ENCODE measurements at regions not wholly inside any gene's neighbourhood (a gene's known extent, or its start where the extent isn't known, plus 50 kb on each side); places are given as distances from the start of the nearest gene placed in this dataset.

GRCh38 chr13:68264692-68265091 lies 1034.6 kb upstream of the PCDH9 start:
- TF ChIP-seq SUZ12 (IDR thresholded peaks at IDR 0.05; ENCODE audit: extremely low read depth, insufficient read depth, insufficient read length) (no peak), ZNF274 (IDR thresholded peaks at IDR 0.05; ENCODE audit: low read depth, low read length) (no peak), YY1 (IDR thresholded peaks at IDR 0.05; ENCODE audit: insufficient read depth, insufficient read length) (no peak)
- no peak for DNase-seq (ENCODE audit: low read depth, low spot score)
- Histone ChIP-seq H3K36me3 (ENCODE audit: insufficient read depth, insufficient read length, low read length) (no peaks in the 10 kb centered on the region), H3K27me3 (ENCODE audit: insufficient read depth, insufficient read length) (no peaks in the 10 kb centered on the region), H3K9me3 (ENCODE audit: insufficient read depth, low read length) (no peaks in the 10 kb centered on the region), H3K9ac (ENCODE audit: insufficient read length, low read depth) (no peak overlapping the region), H3K4me3 (ENCODE audit: insufficient read length, low read depth) (no peak overlapping the region), H3K4me1 (ENCODE audit: insufficient read depth, insufficient read length) (no peaks in the 10 kb centered on the region)

GRCh38 chr13:68261105-68261504 lies 1031.0 kb upstream of the PCDH9 start:
- no peaks in the 10 kb centered on the region for H3K27me3 ChIP-seq (ENCODE audit: insufficient read depth, insufficient read length)
- H3K9ac ChIP-seq (ENCODE audit: insufficient read length, low read depth): no peak overlapping the region
- TF ChIP-seq YY1 (IDR thresholded peaks at IDR 0.05; ENCODE audit: insufficient read depth, insufficient read length) (no peak), SUZ12 (IDR thresholded peaks at IDR 0.05; ENCODE audit: extremely low read depth, insufficient read depth, insufficient read length) (no peak), ZNF274 (IDR thresholded peaks at IDR 0.05; ENCODE audit: low read depth, low read length) (no peak)
- H3K4me3 ChIP-seq (ENCODE audit: insufficient read length, low read depth): no peak overlapping the region
- H3K9me3 ChIP-seq (ENCODE audit: insufficient read depth, low read length): no peaks in the 10 kb centered on the region
- no peaks in the 10 kb centered on the region for H3K4me1 ChIP-seq (ENCODE audit: insufficient read depth, insufficient read length)
- no peaks in the 10 kb centered on the region for H3K36me3 ChIP-seq (ENCODE audit: insufficient read depth, insufficient read length, low read length)
- peak; percentile 5 for DNase-seq (ENCODE audit: low read depth, low spot score)

GRCh38 chr13:68257111-68257842 lies 1027.1 kb upstream of the PCDH9 start:
- no peaks in the 10 kb centered on the region for H3K4me1 ChIP-seq (ENCODE audit: insufficient read depth, insufficient read length)
- no peaks in the 10 kb centered on the region for H3K9me3 ChIP-seq (ENCODE audit: insufficient read depth, low read length)
- H3K36me3 ChIP-seq (ENCODE audit: insufficient read depth, insufficient read length, low read length): no peaks in the 10 kb centered on the region
- no peak for TF ChIP-seq ZNF274 (IDR thresholded peaks at IDR 0.05; ENCODE audit: low read depth, low read length)
- TF ChIP-seq SUZ12 (IDR thresholded peaks at IDR 0.05; ENCODE audit: extremely low read depth, insufficient read depth, insufficient read length): no peak
- TF ChIP-seq YY1 (IDR thresholded peaks at IDR 0.05; ENCODE audit: insufficient read depth, insufficient read length): no peak
- no peaks in the 10 kb centered on the region for H3K27me3 ChIP-seq (ENCODE audit: insufficient read depth, insufficient read length)
- H3K9ac ChIP-seq (ENCODE audit: insufficient read length, low read depth): no peak overlapping the region
- no peak overlapping the region for H3K4me3 ChIP-seq (ENCODE audit: insufficient read length, low read depth)
- no peak for DNase-seq (ENCODE audit: low read depth, low spot score)

- TF ChIP-seq ZNF274 (IDR thresholded peaks at IDR 0.05; ENCODE audit: low read depth, low read length) (no peak), YY1 (IDR thresholded peaks at IDR 0.05; ENCODE audit: insufficient read depth, insufficient read length) (no peak), SUZ12 (IDR thresholded peaks at IDR 0.05; ENCODE audit: extremely low read depth, insufficient read depth, insufficient read length) (no peak)
Measured at GRCh38 chr13:68254151-68254550, 1024.0 kb upstream of the PCDH9 start.

GRCh38 chr13:68234274-68234673 lies 1004.1 kb upstream of the PCDH9 start:
- Histone ChIP-seq H3K27me3 (ENCODE audit: insufficient read depth, insufficient read length) (no peaks in the 10 kb centered on the region), H3K36me3 (ENCODE audit: insufficient read depth, insufficient read length, low read length) (no peaks in the 10 kb centered on the region), H3K4me1 (ENCODE audit: insufficient read depth, insufficient read length) (no peaks in the 10 kb centered on the region), H3K4me3 (ENCODE audit: insufficient read length, low read depth) (no peak overlapping the region), H3K9ac (ENCODE audit: insufficient read length, low read depth) (no peak overlapping the region), H3K9me3 (ENCODE audit: insufficient read depth, low read length) (no peaks in the 10 kb centered on the region)
- no peak for DNase-seq (ENCODE audit: low read depth, low spot score)
- no peak for TF ChIP-seq YY1 (IDR thresholded peaks at IDR 0.05; ENCODE audit: insufficient read depth, insufficient read length)
- no peak for TF ChIP-seq ZNF274 (IDR thresholded peaks at IDR 0.05; ENCODE audit: low read depth, low read length)
- TF ChIP-seq SUZ12 (IDR thresholded peaks at IDR 0.05; ENCODE audit: extremely low read depth, insufficient read depth, insufficient read length): no peak

More at GRCh38 chr13:68254151-68254550, 1024.0 kb upstream of the PCDH9 start:
- H3K9me3 ChIP-seq (ENCODE audit: insufficient read depth, low read length): no peaks in the 10 kb centered on the region
- no peaks in the 10 kb centered on the region for H3K36me3 ChIP-seq (ENCODE audit: insufficient read depth, insufficient read length, low read length)
- H3K4me1 ChIP-seq (ENCODE audit: insufficient read depth, insufficient read length): no peaks in the 10 kb centered on the region
- DNase-seq (ENCODE audit: low read depth, low spot score): no peak
- no peaks in the 10 kb centered on the region for H3K27me3 ChIP-seq (ENCODE audit: insufficient read depth, insufficient read length)
- H3K9ac ChIP-seq (ENCODE audit: insufficient read length, low read depth): no peak overlapping the region
- H3K4me3 ChIP-seq (ENCODE audit: insufficient read length, low read depth): no peak overlapping the region

GRCh38 chr13:68232351-68233130 lies 1002.4 kb upstream of the PCDH9 start:
- DNase-seq (ENCODE audit: low read depth, low spot score): no peak
- no peaks in the 10 kb centered on the region for H3K9me3 ChIP-seq (ENCODE audit: insufficient read depth, low read length)
- TF ChIP-seq ZNF274 (IDR thresholded peaks at IDR 0.05; ENCODE audit: low read depth, low read length) (no peak), SUZ12 (IDR thresholded peaks at IDR 0.05; ENCODE audit: extremely low read depth, insufficient read depth, insufficient read length) (no peak), YY1 (IDR thresholded peaks at IDR 0.05; ENCODE audit: insufficient read depth, insufficient read length) (no peak)
- no peaks in the 10 kb centered on the region for H3K27me3 ChIP-seq (ENCODE audit: insufficient read depth, insufficient read length)
- no peaks in the 10 kb centered on the region for H3K4me1 ChIP-seq (ENCODE audit: insufficient read depth, insufficient read length)
- H3K4me3 ChIP-seq (ENCODE audit: insufficient read length, low read depth): no peak overlapping the region
- H3K9ac ChIP-seq (ENCODE audit: insufficient read length, low read depth): no peak overlapping the region
- H3K36me3 ChIP-seq (ENCODE audit: insufficient read depth, insufficient read length, low read length): no peaks in the 10 kb centered on the region
